Mammary epithelial cell (primary cell): ENCODE measurements at regions not wholly inside any gene's neighbourhood (a gene's known extent, or its start where the extent isn't known, plus 50 kb on each side); places are given as distances from the start of the nearest gene placed in this dataset.

Experiments used
- CTCF ChIP-seq, 2 donors: IDR thresholded peaks in 1 of 2; conservative IDR thresholded peaks in 1 of 2; 2 replicates each; pipeline ENCODE4 v1.5.1; 2011 to 2012; ENCODE audit warnings: inconsistent platforms in 2 of 2, low read length in 2 of 2, mild to moderate bottlenecking in 2 of 2, control low read depth in 1 of 2, low read depth in 1 of 2; ENCODE audit not compliant: insufficient read depth in 1 of 2; ENCODE audit errors: extremely low read depth in 1 of 2
- EZH2 ChIP-seq: IDR thresholded peaks from 2 replicates; pipeline ENCODE4 v1.6.1; 2012; ENCODE audit warnings: low read length, inconsistent platforms, borderline replicate concordance

GRCh38 chr4:180333162-180333561 lies 1910.0 kb upstream of the TENM3 start:
- TF ChIP-seq CTCF (conservative IDR thresholded peaks at IDR 0.05 in 1 of 2, IDR thresholded peaks at IDR 0.05 in 1 of 2; ENCODE audit: extremely low read depth in 1 of 2, insufficient read depth in 1 of 2, low read depth in 1 of 2, low read length in 2 of 2) (no peak), EZH2 (no peak)
